HL-60 (cell line): ENCODE measurements at regions not wholly inside any gene's neighbourhood (a gene's known extent, or its start where the extent isn't known, plus 50 kb on each side); places are given as distances from the start of the nearest gene placed in this dataset.

ENCODE experiments used
- DNase-seq, 2 experiments: peaks; one replicate each; pipeline ENCODE4 v3.0.0-alpha.2; 2010 to 2020; ENCODE audit warnings: low read depth in 1 of 2, low spot score in 1 of 2
- H3K27ac ChIP-seq: fragments of 250-450 bp; sonication (Bioruptor Pico); replicated peaks from 2 replicates; pipeline ENCODE4 v1.5.1; 2020; ENCODE audit warnings: mild to moderate bottlenecking, moderate library complexity
- H3K27me3 ChIP-seq: fragments of 250-450 bp; sonication (Bioruptor Pico); 2 replicates; pipeline ENCODE4 v1.5.1; 2021; ENCODE audit warnings: mild to moderate bottlenecking, moderate library complexity; ENCODE audit not compliant: insufficient read depth, poor library complexity, severe bottlenecking
- H3K4me3 ChIP-seq: replicated peaks from 2 replicates; pipeline ENCODE4 v1.5.1; 2011; ENCODE audit warnings: mild to moderate bottlenecking, control low read depth, low read length; ENCODE audit not compliant: insufficient read depth
- CTCF ChIP-seq: IDR thresholded peaks from one replicate; pipeline ENCODE4 v1.5.1; 2011; ENCODE audit warnings: low read length, control low read depth, inconsistent platforms; ENCODE audit not compliant: insufficient read depth
- GABPA ChIP-seq: IDR thresholded peaks from 2 replicates; pipeline ENCODE4 v1.6.1; 2012; ENCODE audit warnings: low read depth
- POLR2AphosphoS5 ChIP-seq: IDR thresholded peaks from 2 replicates; pipeline ENCODE4 v1.6.1; 2012; ENCODE audit warnings: low read depth
- SPI1 ChIP-seq: IDR thresholded peaks from 2 replicates; pipeline ENCODE4 v1.6.1; 2012; ENCODE audit warnings: low read depth, mild to moderate bottlenecking, borderline replicate concordance
- TF ChIP-seq, protein P1 (sequence below): IDR thresholded peaks from 2 replicates; pipeline ENCODE4 v1.6.1; 2012; ENCODE audit warnings: low read depth; ENCODE audit not compliant: insufficient replicate concordance

GRCh38 chr1:5231541-5232315, 577.3 kb downstream of the AJAP1 start:
- Histone ChIP-seq H3K27ac (no peak overlapping the region), H3K27me3 (no peaks in the 10 kb centered on the region), H3K4me3 (no peak overlapping the region)
- DNase-seq = no peak
- TF ChIP-seq SPI1 = no peak
- TF ChIP-seq CTCF = no peak
- no peak for TF ChIP-seq POLR2AphosphoS5
- TF ChIP-seq GABPA = no peak
- TF ChIP-seq, protein P1, sequence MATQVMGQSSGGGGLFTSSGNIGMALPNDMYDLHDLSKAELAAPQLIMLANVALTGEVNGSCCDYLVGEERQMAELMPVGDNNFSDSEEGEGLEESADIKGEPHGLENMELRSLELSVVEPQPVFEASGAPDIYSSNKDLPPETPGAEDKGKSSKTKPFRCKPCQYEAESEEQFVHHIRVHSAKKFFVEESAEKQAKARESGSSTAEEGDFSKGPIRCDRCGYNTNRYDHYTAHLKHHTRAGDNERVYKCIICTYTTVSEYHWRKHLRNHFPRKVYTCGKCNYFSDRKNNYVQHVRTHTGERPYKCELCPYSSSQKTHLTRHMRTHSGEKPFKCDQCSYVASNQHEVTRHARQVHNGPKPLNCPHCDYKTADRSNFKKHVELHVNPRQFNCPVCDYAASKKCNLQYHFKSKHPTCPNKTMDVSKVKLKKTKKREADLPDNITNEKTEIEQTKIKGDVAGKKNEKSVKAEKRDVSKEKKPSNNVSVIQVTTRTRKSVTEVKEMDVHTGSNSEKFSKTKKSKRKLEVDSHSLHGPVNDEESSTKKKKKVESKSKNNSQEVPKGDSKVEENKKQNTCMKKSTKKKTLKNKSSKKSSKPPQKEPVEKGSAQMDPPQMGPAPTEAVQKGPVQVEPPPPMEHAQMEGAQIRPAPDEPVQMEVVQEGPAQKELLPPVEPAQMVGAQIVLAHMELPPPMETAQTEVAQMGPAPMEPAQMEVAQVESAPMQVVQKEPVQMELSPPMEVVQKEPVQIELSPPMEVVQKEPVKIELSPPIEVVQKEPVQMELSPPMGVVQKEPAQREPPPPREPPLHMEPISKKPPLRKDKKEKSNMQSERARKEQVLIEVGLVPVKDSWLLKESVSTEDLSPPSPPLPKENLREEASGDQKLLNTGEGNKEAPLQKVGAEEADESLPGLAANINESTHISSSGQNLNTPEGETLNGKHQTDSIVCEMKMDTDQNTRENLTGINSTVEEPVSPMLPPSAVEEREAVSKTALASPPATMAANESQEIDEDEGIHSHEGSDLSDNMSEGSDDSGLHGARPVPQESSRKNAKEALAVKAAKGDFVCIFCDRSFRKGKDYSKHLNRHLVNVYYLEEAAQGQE = no peak

DNA sequence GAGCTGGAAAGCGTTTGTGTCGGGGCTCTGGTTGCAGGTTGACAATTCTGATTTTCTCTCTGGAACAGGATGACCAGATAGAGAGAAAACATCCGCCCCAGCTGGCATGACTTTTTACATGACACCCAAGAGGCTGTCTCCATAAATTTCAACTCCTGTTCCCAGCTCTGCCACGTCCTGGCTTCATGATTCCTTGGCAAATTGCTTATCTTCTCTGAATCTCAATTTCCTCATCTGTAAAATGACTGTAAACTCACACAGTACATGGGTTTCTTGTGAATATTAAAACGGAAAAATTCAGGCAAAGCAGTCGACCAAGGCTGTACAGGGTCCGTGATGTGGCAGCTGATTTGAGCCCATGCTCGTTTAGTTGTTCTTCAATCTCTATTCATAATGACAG, 572.7 kb downstream of the AJAP1 start:
- no peak for TF ChIP-seq CTCF
- no peak for TF ChIP-seq SPI1
- TF ChIP-seq POLR2AphosphoS5 = no peak
- TF ChIP-seq, protein P1 = no peak
- TF ChIP-seq GABPA = no peak
- Histone ChIP-seq H3K27me3 (no peaks in the 10 kb centered on the region), H3K4me3 (no peak overlapping the region), H3K27ac (no peak overlapping the region)
- no peak for DNase-seq

DNA sequence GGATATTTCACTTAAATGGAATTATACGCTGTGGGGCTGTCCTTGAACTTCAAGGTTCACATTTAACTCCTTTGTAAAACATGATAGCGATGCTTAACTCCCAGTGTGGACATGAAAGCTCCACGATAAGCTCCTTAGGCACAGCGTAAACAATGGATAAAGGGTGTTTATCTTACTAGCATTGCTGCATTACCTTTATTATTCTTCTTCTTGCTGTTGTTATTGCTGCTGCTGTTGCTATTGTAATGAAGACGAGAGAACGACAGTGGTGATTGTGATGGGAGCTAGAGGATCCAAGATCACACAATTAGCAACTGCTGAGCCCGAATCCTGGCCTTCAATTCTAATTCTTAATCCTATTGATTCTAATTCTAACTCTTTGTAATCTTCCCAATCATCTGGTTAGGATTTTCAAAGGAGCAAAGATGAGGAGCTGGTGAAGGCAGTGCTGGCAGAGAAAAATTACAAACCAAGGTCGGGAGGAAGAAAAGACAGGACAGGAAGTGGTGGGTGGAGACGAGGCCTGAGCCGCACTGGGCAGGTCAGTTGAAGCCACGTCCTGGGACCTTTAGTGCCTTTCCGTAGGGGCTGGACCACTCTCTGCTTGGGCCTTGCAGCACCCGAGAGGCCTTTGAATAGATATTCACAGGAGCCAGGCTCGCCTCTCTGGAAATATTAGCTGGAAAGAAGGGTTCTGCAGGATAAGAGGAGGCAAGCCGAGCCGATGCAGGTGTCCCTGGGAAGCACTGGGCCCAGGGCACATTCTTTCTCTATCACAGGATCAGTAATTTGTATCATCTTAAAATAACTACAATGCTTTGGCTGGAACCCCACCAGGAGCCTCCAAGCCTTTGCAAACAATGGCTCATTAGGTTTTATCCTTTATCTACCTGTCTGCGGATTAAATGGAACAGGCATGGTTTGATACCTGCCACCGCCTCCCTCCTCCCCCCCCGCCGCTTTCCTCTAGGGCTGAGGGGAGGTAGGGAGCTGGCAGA, 571.6 kb downstream of the AJAP1 start:
- no peaks in the 10 kb centered on the region for H3K27me3 ChIP-seq
- no peak overlapping the region for H3K4me3 ChIP-seq
- no peak overlapping the region for H3K27ac ChIP-seq
- DNase-seq = no peak
- TF ChIP-seq POLR2AphosphoS5 = no peak
- TF ChIP-seq GABPA = no peak
- TF ChIP-seq, protein P1 = no peak
- no peak for TF ChIP-seq SPI1
- no peak for TF ChIP-seq CTCF
